ENCODE measurements at regions not wholly inside any gene's neighbourhood (a gene's known extent, or its start where the extent isn't known, plus 50 kb on each side); places are given as distances from the start of the nearest gene placed in this dataset.

GRCh38 chr9:30846651-30847050, 1537.8 kb upstream of the ACO1 start:
- Histone ChIP-seq H3K9me3 (ENCODE audit: insufficient read depth, low read length) (peaks cover 13% of the 10 kb centered on the region), H3K36me3 (ENCODE audit: insufficient read depth, insufficient read length, low read length) (no peaks in the 10 kb centered on the region), H3K4me1 (ENCODE audit: insufficient read depth, insufficient read length) (no peaks in the 10 kb centered on the region), H3K9ac (ENCODE audit: insufficient read length, low read depth) (no peak overlapping the region), H3K27me3 (ENCODE audit: insufficient read depth, insufficient read length) (no peaks in the 10 kb centered on the region), H3K4me3 (ENCODE audit: insufficient read length, low read depth) (no peak overlapping the region)
- no peak for DNase-seq (ENCODE audit: low read depth, low spot score)
- no peak for TF ChIP-seq YY1 (IDR thresholded peaks at IDR 0.05; ENCODE audit: insufficient read depth, insufficient read length)
- TF ChIP-seq SUZ12 (IDR thresholded peaks at IDR 0.05; ENCODE audit: extremely low read depth, insufficient read depth, insufficient read length): no peak
- TF ChIP-seq ZNF274 (IDR thresholded peaks at IDR 0.05; ENCODE audit: low read depth, low read length): no peak

DNA sequence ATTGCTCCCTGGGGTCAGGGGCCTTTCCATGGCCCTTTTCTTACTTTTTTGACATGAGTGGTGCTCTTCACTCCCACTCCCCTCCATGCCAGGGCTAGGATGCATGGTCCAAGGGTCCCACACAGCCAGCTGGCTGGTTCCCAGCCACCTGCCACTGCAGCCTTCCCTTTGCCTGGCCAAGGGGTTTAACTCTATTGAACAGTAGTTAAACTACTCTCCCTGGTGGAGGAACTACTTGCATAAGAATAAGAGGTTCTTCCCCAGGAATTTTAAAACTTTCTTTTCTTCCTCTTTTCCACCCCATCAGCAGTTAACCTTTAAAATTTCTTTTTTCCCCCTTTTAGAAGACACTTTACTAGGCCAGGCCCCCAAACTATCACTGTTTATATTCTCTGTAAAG, 1532.8 kb upstream of the ACO1 start:
- Histone ChIP-seq H3K27me3 (ENCODE audit: insufficient read depth, insufficient read length) (no peaks in the 10 kb centered on the region), H3K9ac (ENCODE audit: insufficient read length, low read depth) (no peak overlapping the region), H3K4me1 (ENCODE audit: insufficient read depth, insufficient read length) (peaks cover 3% of the 10 kb centered on the region), H3K4me3 (ENCODE audit: insufficient read length, low read depth) (no peak overlapping the region), H3K36me3 (ENCODE audit: insufficient read depth, insufficient read length, low read length) (no peaks in the 10 kb centered on the region), H3K9me3 (ENCODE audit: insufficient read depth, low read length) (peaks cover 14% of the 10 kb centered on the region)
- DNase-seq (ENCODE audit: low read depth, low spot score): no peak
- TF ChIP-seq SUZ12 (IDR thresholded peaks at IDR 0.05; ENCODE audit: extremely low read depth, insufficient read depth, insufficient read length) (no peak), ZNF274 (IDR thresholded peaks at IDR 0.05; ENCODE audit: low read depth, low read length) (no peak), YY1 (IDR thresholded peaks at IDR 0.05; ENCODE audit: insufficient read depth, insufficient read length) (no peak)

- Histone ChIP-seq H3K4me1 (ENCODE audit: insufficient read depth, insufficient read length) (no peaks in the 10 kb centered on the region), H3K4me3 (ENCODE audit: insufficient read length, low read depth) (no peak overlapping the region), H3K27me3 (ENCODE audit: insufficient read depth, insufficient read length) (no peaks in the 10 kb centered on the region), H3K9ac (ENCODE audit: insufficient read length, low read depth) (no peak overlapping the region), H3K9me3 (ENCODE audit: insufficient read depth, low read length) (no peaks in the 10 kb centered on the region), H3K36me3 (ENCODE audit: insufficient read depth, insufficient read length, low read length) (no peaks in the 10 kb centered on the region)
- TF ChIP-seq ZNF274 (IDR thresholded peaks at IDR 0.05; ENCODE audit: low read depth, low read length) (no peak), YY1 (IDR thresholded peaks at IDR 0.05; ENCODE audit: insufficient read depth, insufficient read length) (no peak), SUZ12 (IDR thresholded peaks at IDR 0.05; ENCODE audit: extremely low read depth, insufficient read depth, insufficient read length) (no peak)
- no peak for DNase-seq (ENCODE audit: low read depth, low spot score)
Observed at GRCh38 chr9:30900706-30901105, 1483.7 kb upstream of the ACO1 start.

DNA sequence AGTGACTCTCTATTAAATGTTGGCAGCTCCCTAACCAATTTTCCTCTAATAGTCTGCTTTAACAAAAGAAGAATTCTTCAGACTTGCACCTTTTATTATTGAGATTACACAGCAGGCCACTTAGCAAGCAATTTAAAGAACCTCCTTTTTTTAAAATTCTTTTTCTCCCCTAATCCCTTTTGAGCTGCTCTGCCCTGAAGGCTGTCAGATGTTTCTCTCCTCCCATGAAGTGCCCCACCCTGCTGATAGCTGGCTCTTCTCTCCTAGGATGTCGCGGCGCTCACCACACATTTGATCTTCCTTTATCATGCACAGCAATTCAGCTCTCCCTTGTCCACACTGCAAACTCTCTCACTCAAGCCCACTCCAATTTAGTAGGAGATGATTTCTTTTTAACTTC, 1471.1 kb upstream of the ACO1 start:
- Histone ChIP-seq H3K9ac (ENCODE audit: insufficient read length, low read depth) (no peak overlapping the region), H3K9me3 (ENCODE audit: insufficient read depth, low read length) (peaks cover 36% of the 10 kb centered on the region; the same call in 1 of the 2 replicates), H3K4me3 (ENCODE audit: insufficient read length, low read depth) (no peak overlapping the region), H3K4me1 (ENCODE audit: insufficient read depth, insufficient read length) (no peaks in the 10 kb centered on the region), H3K27me3 (ENCODE audit: insufficient read depth, insufficient read length) (peaks cover 24% of the 10 kb centered on the region), H3K36me3 (ENCODE audit: insufficient read depth, insufficient read length, low read length) (no peaks in the 10 kb centered on the region)
- TF ChIP-seq SUZ12 (IDR thresholded peaks at IDR 0.05; ENCODE audit: extremely low read depth, insufficient read depth, insufficient read length): no peak
- no peak for TF ChIP-seq YY1 (IDR thresholded peaks at IDR 0.05; ENCODE audit: insufficient read depth, insufficient read length)
- no peak for TF ChIP-seq ZNF274 (IDR thresholded peaks at IDR 0.05; ENCODE audit: low read depth, low read length)
- DNase-seq (ENCODE audit: low read depth, low spot score): peak; percentile 84

DNA sequence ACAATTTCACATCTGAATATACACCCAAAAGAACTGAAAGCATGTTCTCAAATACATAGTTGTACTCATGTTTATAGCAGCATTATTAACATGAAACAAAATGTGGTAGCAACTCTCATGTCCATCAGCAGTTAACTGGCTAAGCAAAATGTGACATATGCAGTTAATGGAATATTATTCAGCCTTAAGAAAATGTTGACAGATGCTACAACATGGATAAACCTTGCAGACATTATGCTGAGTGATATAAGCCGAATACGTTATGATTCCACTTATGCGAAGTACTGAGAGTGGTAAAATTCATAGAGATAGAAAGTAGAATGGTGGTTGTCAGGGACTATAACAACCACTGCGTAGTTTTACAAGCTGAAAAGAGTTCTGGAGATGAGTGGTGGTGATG, 1469.0 kb upstream of the ACO1 start:
- Histone ChIP-seq H3K36me3 (ENCODE audit: insufficient read depth, insufficient read length, low read length) (no peaks in the 10 kb centered on the region), H3K9me3 (ENCODE audit: insufficient read depth, low read length) (peaks cover 33% of the 10 kb centered on the region; the same call in 1 of the 2 replicates), H3K9ac (ENCODE audit: insufficient read length, low read depth) (no peak overlapping the region), H3K27me3 (ENCODE audit: insufficient read depth, insufficient read length) (peaks cover 22% of the 10 kb centered on the region), H3K4me3 (ENCODE audit: insufficient read length, low read depth) (no peak overlapping the region), H3K4me1 (ENCODE audit: insufficient read depth, insufficient read length) (no peaks in the 10 kb centered on the region)
- TF ChIP-seq SUZ12 (IDR thresholded peaks at IDR 0.05; ENCODE audit: extremely low read depth, insufficient read depth, insufficient read length): no peak
- DNase-seq (ENCODE audit: low read depth, low spot score): no peak

- TF ChIP-seq ZNF274 (IDR thresholded peaks at IDR 0.05; ENCODE audit: low read depth, low read length) (no peak), SUZ12 (IDR thresholded peaks at IDR 0.05; ENCODE audit: extremely low read depth, insufficient read depth, insufficient read length) (no peak), YY1 (IDR thresholded peaks at IDR 0.05; ENCODE audit: insufficient read depth, insufficient read length) (no peak)
- no peaks in the 10 kb centered on the region for H3K27me3 ChIP-seq (ENCODE audit: insufficient read depth, insufficient read length)
- H3K4me1 ChIP-seq (ENCODE audit: insufficient read depth, insufficient read length): no peaks in the 10 kb centered on the region
- no peak for DNase-seq (ENCODE audit: low read depth, low spot score)
- H3K4me3 ChIP-seq (ENCODE audit: insufficient read length, low read depth): no peak overlapping the region
- no peaks in the 10 kb centered on the region for H3K36me3 ChIP-seq (ENCODE audit: insufficient read depth, insufficient read length, low read length)
- no peaks in the 10 kb centered on the region for H3K9me3 ChIP-seq (ENCODE audit: insufficient read depth, low read length)
- no peak overlapping the region for H3K9ac ChIP-seq (ENCODE audit: insufficient read length, low read depth)
Observed at GRCh38 chr9:30925126-30925525, 1459.3 kb upstream of the ACO1 start.

DNA sequence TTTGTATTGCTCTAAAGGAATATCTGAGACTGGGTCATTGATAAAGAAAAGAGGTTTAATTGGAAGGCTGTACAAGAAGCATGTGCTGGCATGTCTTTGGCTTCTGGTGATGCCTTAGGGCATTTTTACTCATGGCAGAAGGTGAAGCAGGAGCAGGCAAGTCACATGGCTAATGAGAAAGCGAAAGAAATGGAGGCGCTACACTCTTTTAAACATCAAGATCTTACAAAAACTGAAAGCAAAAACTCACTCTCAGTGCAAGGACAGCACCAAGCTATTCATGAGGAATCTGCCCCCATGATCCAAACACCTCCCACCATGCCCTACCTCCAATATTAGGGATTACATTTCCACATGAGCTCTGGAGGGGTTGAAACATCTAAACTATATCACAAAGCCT, 1458.8 kb upstream of the ACO1 start:
- no peak overlapping the region for H3K9ac ChIP-seq (ENCODE audit: insufficient read length, low read depth)
- no peaks in the 10 kb centered on the region for H3K4me1 ChIP-seq (ENCODE audit: insufficient read depth, insufficient read length)
- no peak for DNase-seq (ENCODE audit: low read depth, low spot score)
- no peaks in the 10 kb centered on the region for H3K9me3 ChIP-seq (ENCODE audit: insufficient read depth, low read length)
- no peak for TF ChIP-seq ZNF274 (IDR thresholded peaks at IDR 0.05; ENCODE audit: low read depth, low read length)
- TF ChIP-seq SUZ12 (IDR thresholded peaks at IDR 0.05; ENCODE audit: extremely low read depth, insufficient read depth, insufficient read length): no peak
- no peak for TF ChIP-seq YY1 (IDR thresholded peaks at IDR 0.05; ENCODE audit: insufficient read depth, insufficient read length)
- no peaks in the 10 kb centered on the region for H3K27me3 ChIP-seq (ENCODE audit: insufficient read depth, insufficient read length)
- H3K36me3 ChIP-seq (ENCODE audit: insufficient read depth, insufficient read length, low read length): no peaks in the 10 kb centered on the region
- H3K4me3 ChIP-seq (ENCODE audit: insufficient read length, low read depth): no peak overlapping the region

- H3K36me3 ChIP-seq (ENCODE audit: insufficient read depth, insufficient read length, low read length): no peaks in the 10 kb centered on the region
- H3K27me3 ChIP-seq (ENCODE audit: insufficient read depth, insufficient read length): no peaks in the 10 kb centered on the region
- H3K4me1 ChIP-seq (ENCODE audit: insufficient read depth, insufficient read length): no peaks in the 10 kb centered on the region
- no peak overlapping the region for H3K4me3 ChIP-seq (ENCODE audit: insufficient read length, low read depth)
- H3K9ac ChIP-seq (ENCODE audit: insufficient read length, low read depth): no peak overlapping the region
- TF ChIP-seq ZNF274 (IDR thresholded peaks at IDR 0.05; ENCODE audit: low read depth, low read length): no peak
- no peak for TF ChIP-seq YY1 (IDR thresholded peaks at IDR 0.05; ENCODE audit: insufficient read depth, insufficient read length)
- TF ChIP-seq SUZ12 (IDR thresholded peaks at IDR 0.05; ENCODE audit: extremely low read depth, insufficient read depth, insufficient read length): no peak
- DNase-seq (ENCODE audit: low read depth, low spot score): no peak
- no peaks in the 10 kb centered on the region for H3K9me3 ChIP-seq (ENCODE audit: insufficient read depth, low read length)
Observed at GRCh38 chr9:30928045-30928444, 1456.4 kb upstream of the ACO1 start.

Data from NT2/D1 (cell line).